ENCODE measurements at regions not wholly inside any gene's neighbourhood (a gene's known extent, or its start where the extent isn't known, plus 50 kb on each side); places are given as distances from the start of the nearest gene placed in this dataset.

DNA sequence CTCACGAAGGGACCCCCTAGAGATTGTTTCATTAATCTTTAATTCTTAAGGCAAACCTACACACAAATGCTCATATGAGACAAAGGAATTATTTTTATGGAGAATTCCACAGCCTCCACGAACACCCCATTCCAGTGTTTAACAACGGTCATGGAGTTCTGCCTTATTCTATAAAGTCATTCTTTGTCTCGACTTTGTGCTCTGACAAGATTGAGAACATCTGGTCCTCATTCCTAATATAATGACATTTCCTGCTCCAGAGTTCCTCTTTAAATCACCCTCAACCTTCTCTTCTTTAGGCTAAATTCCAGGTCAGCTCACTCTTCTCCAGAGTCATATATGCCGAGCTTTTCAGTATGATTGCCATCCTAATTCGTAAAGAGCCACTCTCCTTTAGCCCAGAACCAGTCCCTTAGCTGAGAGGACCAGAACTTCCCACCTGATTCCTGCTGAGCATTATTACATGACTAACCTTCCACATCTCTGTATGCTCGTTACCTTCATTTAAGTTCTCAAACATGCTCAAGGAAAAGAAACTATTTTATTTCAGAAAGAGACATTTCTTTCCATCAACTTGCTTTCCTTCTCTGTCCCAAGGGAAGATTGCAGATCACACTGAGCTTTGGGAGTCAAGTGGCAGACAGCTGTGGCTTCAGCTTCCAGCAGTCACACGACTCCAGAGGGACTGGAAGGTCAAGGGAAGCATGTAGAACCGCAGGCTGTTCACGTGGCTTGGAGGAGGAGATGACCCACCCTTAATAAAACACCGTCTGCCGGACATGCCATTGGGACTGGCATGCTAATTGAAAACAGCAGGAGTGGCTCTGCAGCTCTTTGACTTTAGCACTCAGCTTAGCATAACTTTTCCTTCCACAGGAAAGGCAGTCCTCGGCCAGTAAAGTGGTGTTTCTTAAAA lies 467.1 kb upstream of the HSF2 start:
- Histone ChIP-seq H3K4me1 (ENCODE audit: low read depth, poor library complexity, severe bottlenecking) (no peaks in the 10 kb centered on the region), H3K27me3 (ENCODE audit: insufficient read depth, low read depth) (no peaks in the 10 kb centered on the region), H3K27ac (no peak overlapping the region), H3K79me2 (ENCODE audit: insufficient read depth, low read depth) (no peaks in the 10 kb centered on the region), H3K4me2 (no peak overlapping the region), H3K9ac (no peak overlapping the region), H3K36me3 (ENCODE audit: insufficient read depth) (no peaks in the 10 kb centered on the region), H3K4me3 (IDR thresholded peaks at IDR 0.05; ENCODE audit: insufficient read depth, low read depth, low read length) (no peak overlapping the region), H2AFZ (ENCODE audit: low read depth) (no peak overlapping the region), H4K20me1 (ENCODE audit: insufficient read depth) (no peaks in the 10 kb centered on the region)
- TF ChIP-seq, protein P1, sequence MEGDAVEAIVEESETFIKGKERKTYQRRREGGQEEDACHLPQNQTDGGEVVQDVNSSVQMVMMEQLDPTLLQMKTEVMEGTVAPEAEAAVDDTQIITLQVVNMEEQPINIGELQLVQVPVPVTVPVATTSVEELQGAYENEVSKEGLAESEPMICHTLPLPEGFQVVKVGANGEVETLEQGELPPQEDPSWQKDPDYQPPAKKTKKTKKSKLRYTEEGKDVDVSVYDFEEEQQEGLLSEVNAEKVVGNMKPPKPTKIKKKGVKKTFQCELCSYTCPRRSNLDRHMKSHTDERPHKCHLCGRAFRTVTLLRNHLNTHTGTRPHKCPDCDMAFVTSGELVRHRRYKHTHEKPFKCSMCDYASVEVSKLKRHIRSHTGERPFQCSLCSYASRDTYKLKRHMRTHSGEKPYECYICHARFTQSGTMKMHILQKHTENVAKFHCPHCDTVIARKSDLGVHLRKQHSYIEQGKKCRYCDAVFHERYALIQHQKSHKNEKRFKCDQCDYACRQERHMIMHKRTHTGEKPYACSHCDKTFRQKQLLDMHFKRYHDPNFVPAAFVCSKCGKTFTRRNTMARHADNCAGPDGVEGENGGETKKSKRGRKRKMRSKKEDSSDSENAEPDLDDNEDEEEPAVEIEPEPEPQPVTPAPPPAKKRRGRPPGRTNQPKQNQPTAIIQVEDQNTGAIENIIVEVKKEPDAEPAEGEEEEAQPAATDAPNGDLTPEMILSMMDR (conservative IDR thresholded peaks at IDR 0.05; ENCODE audit: low read depth, low read length) = no peak

GRCh38 chr6:121934451-121934850 lies 465.0 kb upstream of the HSF2 start:
- TF ChIP-seq, protein P1 (conservative IDR thresholded peaks at IDR 0.05; ENCODE audit: low read depth, low read length) = no peak
- no peak overlapping the region for H3K27ac ChIP-seq
- H2AFZ ChIP-seq (ENCODE audit: low read depth) = no peak overlapping the region

DNA sequence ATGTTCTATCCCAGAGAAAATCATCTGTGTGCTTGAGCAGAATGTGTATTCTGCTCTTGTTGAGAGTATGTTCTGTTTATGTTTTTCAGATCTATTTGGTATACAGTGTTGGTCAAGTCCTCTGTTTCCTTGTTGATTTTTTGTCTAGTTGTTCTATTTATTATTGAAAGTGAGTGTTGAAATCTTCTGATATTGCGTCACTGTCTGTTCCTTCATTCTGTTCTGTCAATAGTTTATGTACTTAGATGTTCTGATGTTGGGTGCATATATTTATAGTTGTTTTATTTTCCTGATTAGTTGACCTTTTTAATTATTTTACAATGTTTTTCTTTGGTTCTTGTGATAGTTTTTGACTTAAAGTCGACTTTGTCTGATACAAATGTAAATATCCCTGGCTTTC lies 458.7 kb upstream of the HSF2 start:
- no peaks in the 10 kb centered on the region for H3K79me2 ChIP-seq (ENCODE audit: insufficient read depth, low read depth)
- TF ChIP-seq, protein P1 (conservative IDR thresholded peaks at IDR 0.05; ENCODE audit: low read depth, low read length) = no peak
- H4K20me1 ChIP-seq (ENCODE audit: insufficient read depth) = no peaks in the 10 kb centered on the region
- H2AFZ ChIP-seq (ENCODE audit: low read depth) = no peak overlapping the region
- H3K27ac ChIP-seq = no peak overlapping the region
- no peaks in the 10 kb centered on the region for H3K27me3 ChIP-seq (ENCODE audit: insufficient read depth, low read depth)
- no peaks in the 10 kb centered on the region for H3K36me3 ChIP-seq (ENCODE audit: insufficient read depth)
- H3K4me2 ChIP-seq = no peak overlapping the region
- H3K4me1 ChIP-seq (ENCODE audit: low read depth, poor library complexity, severe bottlenecking) = no peaks in the 10 kb centered on the region
- H3K4me3 ChIP-seq (IDR thresholded peaks at IDR 0.05; ENCODE audit: insufficient read depth, low read depth, low read length) = no peak overlapping the region
- H3K9ac ChIP-seq = no peak overlapping the region

More at GRCh38 chr6:121934451-121934850, 465.0 kb upstream of the HSF2 start:
- H3K4me1 ChIP-seq (ENCODE audit: low read depth, poor library complexity, severe bottlenecking) = no peaks in the 10 kb centered on the region
- H4K20me1 ChIP-seq (ENCODE audit: insufficient read depth) = no peaks in the 10 kb centered on the region
- H3K4me3 ChIP-seq (IDR thresholded peaks at IDR 0.05; ENCODE audit: insufficient read depth, low read depth, low read length) = no peak overlapping the region
- H3K4me2 ChIP-seq = no peak overlapping the region
- no peaks in the 10 kb centered on the region for H3K79me2 ChIP-seq (ENCODE audit: insufficient read depth, low read depth)
- H3K27me3 ChIP-seq (ENCODE audit: insufficient read depth, low read depth) = no peaks in the 10 kb centered on the region
- no peak overlapping the region for H3K9ac ChIP-seq
- no peaks in the 10 kb centered on the region for H3K36me3 ChIP-seq (ENCODE audit: insufficient read depth)

- TF ChIP-seq, protein P1 (conservative IDR thresholded peaks at IDR 0.05; ENCODE audit: low read depth, low read length) = no peak
- Histone ChIP-seq H2AFZ (ENCODE audit: low read depth) (no peak overlapping the region), H4K20me1 (ENCODE audit: insufficient read depth) (no peaks in the 10 kb centered on the region), H3K9ac (no peak overlapping the region), H3K4me2 (no peak overlapping the region), H3K27ac (no peak overlapping the region), H3K79me2 (ENCODE audit: insufficient read depth, low read depth) (no peaks in the 10 kb centered on the region), H3K36me3 (ENCODE audit: insufficient read depth) (no peaks in the 10 kb centered on the region), H3K4me3 (IDR thresholded peaks at IDR 0.05; ENCODE audit: insufficient read depth, low read depth, low read length) (no peak overlapping the region), H3K27me3 (ENCODE audit: insufficient read depth, low read depth) (no peaks in the 10 kb centered on the region), H3K4me1 (ENCODE audit: low read depth, poor library complexity, severe bottlenecking) (no peaks in the 10 kb centered on the region)
Observed at GRCh38 chr6:121944354-121944753, 455.1 kb upstream of the HSF2 start.
